ENCODE measurements at regions not wholly inside any gene's neighbourhood (a gene's known extent, or its start where the extent isn't known, plus 50 kb on each side); places are given as distances from the start of the nearest gene placed in this dataset.

DNA sequence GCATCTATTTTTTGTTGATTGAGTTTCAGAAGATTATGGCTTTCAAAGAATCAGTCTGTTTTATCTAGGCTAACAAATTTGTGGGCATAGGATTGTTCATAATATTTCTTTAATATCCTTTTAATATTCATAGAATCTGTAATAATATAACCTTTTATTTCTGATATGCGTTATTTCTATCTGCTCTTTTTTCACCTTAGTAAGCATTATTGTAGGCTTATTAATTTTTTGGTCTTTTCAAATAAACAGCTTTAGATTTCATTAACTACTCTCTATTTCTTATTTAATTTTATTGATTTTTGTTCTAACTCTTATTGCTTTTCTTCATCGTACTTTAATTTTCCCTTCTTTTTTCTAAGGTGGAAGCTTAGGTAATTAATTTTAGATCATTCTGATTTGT lies 1614.4 kb upstream of the DDX18 start:
- no peak overlapping the region for H3K4me3 ChIP-seq (replicated peaks; ENCODE audit: low read depth, low read length)
- DNase-seq (ENCODE audit: low read depth) = no peak
- TF ChIP-seq, protein P1, sequence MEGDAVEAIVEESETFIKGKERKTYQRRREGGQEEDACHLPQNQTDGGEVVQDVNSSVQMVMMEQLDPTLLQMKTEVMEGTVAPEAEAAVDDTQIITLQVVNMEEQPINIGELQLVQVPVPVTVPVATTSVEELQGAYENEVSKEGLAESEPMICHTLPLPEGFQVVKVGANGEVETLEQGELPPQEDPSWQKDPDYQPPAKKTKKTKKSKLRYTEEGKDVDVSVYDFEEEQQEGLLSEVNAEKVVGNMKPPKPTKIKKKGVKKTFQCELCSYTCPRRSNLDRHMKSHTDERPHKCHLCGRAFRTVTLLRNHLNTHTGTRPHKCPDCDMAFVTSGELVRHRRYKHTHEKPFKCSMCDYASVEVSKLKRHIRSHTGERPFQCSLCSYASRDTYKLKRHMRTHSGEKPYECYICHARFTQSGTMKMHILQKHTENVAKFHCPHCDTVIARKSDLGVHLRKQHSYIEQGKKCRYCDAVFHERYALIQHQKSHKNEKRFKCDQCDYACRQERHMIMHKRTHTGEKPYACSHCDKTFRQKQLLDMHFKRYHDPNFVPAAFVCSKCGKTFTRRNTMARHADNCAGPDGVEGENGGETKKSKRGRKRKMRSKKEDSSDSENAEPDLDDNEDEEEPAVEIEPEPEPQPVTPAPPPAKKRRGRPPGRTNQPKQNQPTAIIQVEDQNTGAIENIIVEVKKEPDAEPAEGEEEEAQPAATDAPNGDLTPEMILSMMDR (IDR thresholded peaks at IDR 0.05; ENCODE audit: low read length, missing control alignments) = no peak

DNA sequence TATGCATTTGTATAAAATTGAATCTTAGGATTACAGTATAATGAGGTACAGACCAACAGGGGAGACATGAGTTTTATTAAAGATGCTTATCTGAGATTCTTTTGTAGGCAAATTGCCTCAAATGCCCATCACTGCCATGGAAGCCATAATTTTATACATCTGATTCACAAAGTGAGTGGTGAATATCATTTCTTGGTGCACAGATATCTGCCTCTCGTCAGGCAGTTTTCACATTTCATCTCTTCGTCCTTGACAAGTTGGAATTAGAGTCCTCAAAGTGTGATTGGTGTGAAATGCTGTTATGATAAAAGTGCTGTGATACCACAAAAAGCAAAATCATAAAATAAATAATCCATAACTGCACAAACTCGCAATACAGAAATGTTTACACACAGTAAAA lies 1602.8 kb upstream of the DDX18 start:
- TF ChIP-seq, protein P1 (IDR thresholded peaks at IDR 0.05; ENCODE audit: low read length, missing control alignments) = no peak
- no peak overlapping the region for H3K4me3 ChIP-seq (replicated peaks; ENCODE audit: low read depth, low read length)
- DNase-seq (ENCODE audit: low read depth) = no peak

DNA sequence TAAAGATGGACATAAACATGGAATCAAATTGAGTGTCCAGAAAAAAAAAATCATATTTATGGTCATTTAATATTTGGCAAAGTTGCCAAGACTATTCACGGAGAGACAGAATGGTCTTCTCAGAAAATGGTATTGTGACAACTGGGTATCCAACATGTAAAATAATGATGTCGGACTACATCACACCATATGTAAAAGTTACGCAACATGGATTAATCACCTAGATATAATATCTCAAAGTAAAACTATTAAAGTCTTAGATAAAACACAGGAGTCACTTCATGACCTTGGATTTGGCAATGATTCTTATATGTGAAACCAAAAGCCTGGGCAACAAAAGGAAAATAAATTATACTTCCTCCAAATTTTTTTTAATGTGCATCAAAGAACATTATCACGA lies 1591.7 kb upstream of the DDX18 start:
- H3K4me3 ChIP-seq (replicated peaks; ENCODE audit: low read depth, low read length) = no peak overlapping the region
- no peak for DNase-seq (ENCODE audit: low read depth)
- TF ChIP-seq, protein P1 (IDR thresholded peaks at IDR 0.05; ENCODE audit: low read length, missing control alignments) = no peak

DNA sequence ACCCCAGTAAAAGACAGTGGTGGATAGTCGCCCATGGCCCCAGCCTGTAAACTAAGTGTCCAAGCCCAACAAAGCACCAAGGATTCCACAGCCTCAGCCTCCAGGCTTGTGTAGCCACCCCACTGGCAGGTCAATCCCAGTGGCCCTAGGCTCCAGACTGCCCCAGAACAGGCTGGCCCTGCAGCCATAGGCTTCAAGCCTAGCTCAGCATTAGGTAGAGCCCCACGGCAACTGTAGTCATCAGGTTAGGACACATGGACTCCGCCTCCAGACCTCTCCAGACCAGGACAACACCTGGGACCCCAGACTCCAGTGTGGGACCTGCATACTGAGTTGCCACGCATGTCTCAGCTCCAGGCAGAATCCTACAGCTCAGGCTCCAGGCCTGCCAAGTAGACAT lies 1590.6 kb upstream of the DDX18 start:
- H3K4me3 ChIP-seq (replicated peaks; ENCODE audit: low read depth, low read length) = no peak overlapping the region
- DNase-seq (ENCODE audit: low read depth) = no peak
- TF ChIP-seq, protein P1 (IDR thresholded peaks at IDR 0.05; ENCODE audit: low read length, missing control alignments) = no peak

DNA sequence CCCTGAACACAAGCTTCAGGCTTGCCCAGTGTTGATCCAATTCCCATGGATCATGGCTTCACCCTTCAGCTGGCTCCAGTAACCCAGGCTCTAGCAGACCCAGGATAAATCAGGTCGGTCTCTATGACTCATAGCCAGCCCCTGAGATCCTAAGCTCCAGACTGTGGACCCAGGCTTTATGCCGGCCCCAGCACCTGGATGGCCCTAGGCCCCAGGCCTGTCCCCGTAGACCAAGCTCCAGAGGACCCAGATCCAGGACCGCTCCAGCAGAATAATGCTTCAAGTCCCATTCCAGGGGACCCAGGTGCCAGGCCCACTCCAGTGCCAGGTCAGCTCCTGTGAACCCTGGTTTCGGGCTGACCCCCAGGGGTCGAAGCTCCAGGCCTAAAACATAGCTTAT lies 1589.9 kb upstream of the DDX18 start:
- TF ChIP-seq, protein P1 (IDR thresholded peaks at IDR 0.05; ENCODE audit: low read length, missing control alignments) = no peak
- no peak for DNase-seq (ENCODE audit: low read depth)
- no peak overlapping the region for H3K4me3 ChIP-seq (replicated peaks; ENCODE audit: low read depth, low read length)

DNA sequence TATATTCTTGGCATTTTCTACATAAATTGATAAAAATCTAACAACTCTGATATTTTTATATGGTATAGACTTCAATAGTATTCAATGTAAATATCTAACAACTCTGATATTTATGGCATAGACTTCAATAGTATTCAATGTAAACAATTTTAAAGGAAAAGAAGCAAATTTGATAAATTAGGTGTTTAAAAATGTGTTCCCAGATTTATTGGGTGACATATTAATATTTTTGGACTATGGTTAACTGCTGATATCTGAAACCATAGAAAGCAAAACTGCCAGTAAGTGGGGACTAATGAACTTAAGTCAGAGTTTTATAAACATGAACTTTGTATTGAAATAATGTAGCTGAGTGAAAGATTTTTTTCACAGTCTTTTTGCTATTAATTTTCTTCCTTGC lies 1576.0 kb upstream of the DDX18 start:
- no peak for DNase-seq (ENCODE audit: low read depth)
- H3K4me3 ChIP-seq (replicated peaks; ENCODE audit: low read depth, low read length) = no peak overlapping the region
- TF ChIP-seq, protein P1 (IDR thresholded peaks at IDR 0.05; ENCODE audit: low read length, missing control alignments) = no peak

DNA sequence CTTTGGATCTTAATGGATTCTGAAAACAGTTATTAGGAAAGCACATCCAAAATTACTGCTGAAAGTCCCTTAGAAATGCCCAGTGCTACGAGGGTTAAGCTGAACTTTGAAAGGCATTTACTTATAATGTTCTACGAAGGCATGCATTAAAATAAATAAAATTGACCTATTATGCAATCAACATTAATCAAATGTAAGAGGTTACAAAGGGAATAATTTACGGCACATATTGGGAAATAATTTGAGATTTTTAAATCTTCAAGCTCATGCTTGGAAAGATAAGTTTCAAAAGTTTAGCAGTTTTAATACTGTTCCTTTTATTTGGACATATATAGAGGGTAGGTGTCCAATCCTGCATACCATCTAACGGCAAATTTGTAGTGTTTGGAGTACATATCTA lies 1564.1 kb upstream of the DDX18 start:
- no peak for DNase-seq (ENCODE audit: low read depth)
- TF ChIP-seq, protein P1 (IDR thresholded peaks at IDR 0.05; ENCODE audit: low read length, missing control alignments) = no peak
- no peak overlapping the region for H3K4me3 ChIP-seq (replicated peaks; ENCODE audit: low read depth, low read length)

Measured in fibroblast of pulmonary artery (primary cell).